Parathyroid adenoma (tissue), 2 donors: ENCODE measurements at regions not wholly inside any gene's neighbourhood (a gene's known extent, or its start where the extent isn't known, plus 50 kb on each side); places are given as distances from the start of the nearest gene placed in this dataset.

Experiments
- H2AFZ ChIP-seq: fragments of 300-600 bp; sonication (generic); one replicate; pipeline ENCODE4 v1.7.0; 2017; ENCODE audit warnings: antibody characterized with exemption, mild to moderate bottlenecking
- H3K27ac ChIP-seq: fragments of 300-600 bp; sonication (generic); one replicate; pipeline ENCODE4 v1.7.0; 2017
- H3K27me3 ChIP-seq: fragments of 300-600 bp; sonication (generic); one replicate; pipeline ENCODE4 v1.7.0; 2017; ENCODE audit warnings: low read length; ENCODE audit not compliant: control insufficient read depth, insufficient read depth
- H3K36me3 ChIP-seq: fragments of 300-600 bp; sonication (generic); one replicate; pipeline ENCODE4 v1.7.0; 2017; ENCODE audit warnings: low read length; ENCODE audit not compliant: control insufficient read depth, insufficient read depth
- H3K4me1 ChIP-seq: fragments of 300-600 bp; sonication (generic); one replicate; pipeline ENCODE4 v1.7.0; 2017; ENCODE audit warnings: control low read depth
- H3K4me2 ChIP-seq: fragments of 300-600 bp; sonication (generic); one replicate; pipeline ENCODE4 v1.7.0; 2017; ENCODE audit warnings: low read length
- H3K4me3 ChIP-seq: fragments of 300-600 bp; sonication (generic); one replicate; pipeline ENCODE4 v1.7.0; 2017; ENCODE audit warnings: low read depth, low read length
- H3K79me2 ChIP-seq: fragments of 300-600 bp; sonication (generic); one replicate; pipeline ENCODE4 v1.7.0; 2017; ENCODE audit warnings: control low read depth
- H3K9ac ChIP-seq: fragments of 300-600 bp; sonication (generic); one replicate; pipeline ENCODE4 v1.7.0; 2017; ENCODE audit warnings: mild to moderate bottlenecking
- H3K9me3 ChIP-seq: fragments of 300-600 bp; sonication (generic); one replicate; pipeline ENCODE4 v1.7.0; 2017; ENCODE audit warnings: low read length; ENCODE audit not compliant: control insufficient read depth
- TF ChIP-seq, protein P1 (sequence below): fragments of 300-600 bp; sonication (generic); IDR thresholded peaks from one replicate; pipeline ENCODE4 v1.7.0; 2017; ENCODE audit warnings: antibody characterized with exemption, mild to moderate bottlenecking
- donor health status: primary hyperparathyroidism.

DNA sequence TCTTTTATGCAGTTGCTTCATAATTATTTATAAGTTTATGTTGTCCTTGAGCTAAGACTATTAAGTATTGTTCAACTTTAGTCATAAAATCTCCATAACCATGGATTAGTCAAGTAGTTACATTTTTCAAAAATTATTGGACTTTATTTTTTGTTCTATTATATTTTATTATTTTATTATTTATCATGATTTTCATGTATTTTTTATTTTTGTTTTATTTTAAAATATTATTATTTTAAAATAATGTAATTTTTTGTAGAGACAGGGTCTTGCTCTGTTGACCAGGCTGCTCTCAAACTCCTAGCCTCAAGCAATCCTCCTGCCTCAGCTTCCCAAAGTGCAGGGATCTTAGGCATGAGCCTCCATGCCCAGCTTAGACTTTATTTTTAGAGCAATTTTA, 102.3 kb downstream of the NOC3L start:
- no peak overlapping the region for H3K4me3 ChIP-seq
- H3K79me2 ChIP-seq, result no peaks in the 10 kb centered on the region
- H3K4me1 ChIP-seq, result no peaks in the 10 kb centered on the region

DNA sequence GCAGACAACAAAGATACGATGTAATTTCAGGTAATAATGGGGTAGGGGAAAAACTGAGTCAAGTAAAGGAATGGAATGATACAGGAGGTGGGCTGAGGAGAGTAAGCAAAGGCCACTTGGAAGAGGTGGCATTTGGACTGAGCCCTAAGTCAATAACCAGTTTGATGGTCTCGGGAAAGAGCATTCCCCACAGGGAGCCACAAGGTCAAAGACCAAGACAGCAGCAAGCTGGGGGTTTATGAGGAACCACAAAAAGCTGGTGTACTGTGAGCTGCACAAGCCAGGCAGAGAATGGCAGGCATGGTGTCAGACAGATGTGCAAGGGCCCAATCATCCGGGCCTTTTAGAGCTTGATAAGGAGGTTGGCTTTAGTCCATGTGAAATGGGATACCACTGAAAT, 98.7 kb downstream of the NOC3L start:
- Histone ChIP-seq H3K27ac (no peak overlapping the region), H3K9me3 (no peaks in the 10 kb centered on the region), H3K4me2 (no peak overlapping the region), H3K4me1 (no peaks in the 10 kb centered on the region), H3K27me3 (no peaks in the 10 kb centered on the region), H3K4me3 (no peak overlapping the region), H3K36me3 (no peaks in the 10 kb centered on the region), H3K79me2 (no peaks in the 10 kb centered on the region), H3K9ac (no peak overlapping the region), H2AFZ (no peak overlapping the region)
- TF ChIP-seq, protein P1, sequence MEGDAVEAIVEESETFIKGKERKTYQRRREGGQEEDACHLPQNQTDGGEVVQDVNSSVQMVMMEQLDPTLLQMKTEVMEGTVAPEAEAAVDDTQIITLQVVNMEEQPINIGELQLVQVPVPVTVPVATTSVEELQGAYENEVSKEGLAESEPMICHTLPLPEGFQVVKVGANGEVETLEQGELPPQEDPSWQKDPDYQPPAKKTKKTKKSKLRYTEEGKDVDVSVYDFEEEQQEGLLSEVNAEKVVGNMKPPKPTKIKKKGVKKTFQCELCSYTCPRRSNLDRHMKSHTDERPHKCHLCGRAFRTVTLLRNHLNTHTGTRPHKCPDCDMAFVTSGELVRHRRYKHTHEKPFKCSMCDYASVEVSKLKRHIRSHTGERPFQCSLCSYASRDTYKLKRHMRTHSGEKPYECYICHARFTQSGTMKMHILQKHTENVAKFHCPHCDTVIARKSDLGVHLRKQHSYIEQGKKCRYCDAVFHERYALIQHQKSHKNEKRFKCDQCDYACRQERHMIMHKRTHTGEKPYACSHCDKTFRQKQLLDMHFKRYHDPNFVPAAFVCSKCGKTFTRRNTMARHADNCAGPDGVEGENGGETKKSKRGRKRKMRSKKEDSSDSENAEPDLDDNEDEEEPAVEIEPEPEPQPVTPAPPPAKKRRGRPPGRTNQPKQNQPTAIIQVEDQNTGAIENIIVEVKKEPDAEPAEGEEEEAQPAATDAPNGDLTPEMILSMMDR, result no peak

More for the DNA sequence above, 102.3 kb downstream of the NOC3L start:
- TF ChIP-seq, protein P1, result no peak
- Histone ChIP-seq H3K27me3 (no peaks in the 10 kb centered on the region), H3K36me3 (no peaks in the 10 kb centered on the region), H3K9me3 (no peaks in the 10 kb centered on the region), H3K4me2 (no peak overlapping the region), H3K9ac (no peak overlapping the region), H2AFZ (no peak overlapping the region), H3K27ac (no peak overlapping the region)

- Histone ChIP-seq H3K27me3 (no peaks in the 10 kb centered on the region), H3K4me1 (no peaks in the 10 kb centered on the region), H2AFZ (no peak overlapping the region), H3K4me2 (no peak overlapping the region), H3K9me3 (no peaks in the 10 kb centered on the region), H3K79me2 (no peaks in the 10 kb centered on the region), H3K4me3 (no peak overlapping the region), H3K27ac (no peak overlapping the region), H3K36me3 (no peaks in the 10 kb centered on the region), H3K9ac (no peak overlapping the region)
- TF ChIP-seq, protein P1, result no peak
Observed at GRCh38 chr10:94266091-94266490, 96.6 kb downstream of the NOC3L start.

GRCh38 chr10:94268652-94269051, 94.1 kb downstream of the NOC3L start:
- H3K4me1 ChIP-seq, result no peaks in the 10 kb centered on the region
- no peak overlapping the region for H3K9ac ChIP-seq
- no peaks in the 10 kb centered on the region for H3K36me3 ChIP-seq
- H3K27ac ChIP-seq, result no peak overlapping the region
- no peaks in the 10 kb centered on the region for H3K27me3 ChIP-seq
- TF ChIP-seq, protein P1, result no peak
- H3K4me2 ChIP-seq, result no peak overlapping the region
- no peak overlapping the region for H2AFZ ChIP-seq
- no peak overlapping the region for H3K4me3 ChIP-seq
- no peaks in the 10 kb centered on the region for H3K79me2 ChIP-seq
- H3K9me3 ChIP-seq, result no peaks in the 10 kb centered on the region

DNA sequence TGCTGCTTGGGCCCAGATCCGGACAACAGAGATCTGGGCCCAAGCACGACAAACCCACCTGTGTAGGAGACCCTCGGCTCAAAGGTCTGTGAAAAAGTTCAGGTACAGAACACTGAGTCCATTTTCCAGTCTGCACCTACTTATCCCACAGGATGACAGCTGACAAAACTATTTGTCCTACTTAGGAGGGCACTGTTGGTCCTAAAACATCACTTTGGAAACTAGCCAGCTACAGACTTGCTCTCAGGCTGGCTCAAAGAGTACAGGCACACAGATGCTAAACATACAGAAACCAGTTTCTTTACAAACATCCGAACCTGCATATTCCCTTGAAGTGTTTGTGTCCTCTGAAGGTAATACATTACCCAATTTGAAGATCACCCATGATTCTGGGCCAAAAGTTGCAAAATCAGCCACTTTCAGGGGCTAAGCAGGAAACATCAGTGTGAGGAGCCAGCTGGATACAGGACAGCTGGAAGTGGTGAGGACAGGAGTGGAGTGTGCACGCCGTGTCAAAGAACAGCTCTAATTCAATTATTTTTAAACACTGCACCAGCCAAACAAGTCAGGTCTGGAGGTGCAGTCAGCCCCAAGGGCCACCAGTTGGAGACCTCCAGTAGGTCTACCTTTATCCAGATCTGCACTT, 88.5 kb downstream of the NOC3L start:
- H3K9ac ChIP-seq, result no peak overlapping the region
- no peak overlapping the region for H2AFZ ChIP-seq
- H3K79me2 ChIP-seq, result no peaks in the 10 kb centered on the region
- H3K4me2 ChIP-seq, result no peak overlapping the region
- TF ChIP-seq, protein P1, result no peak
- H3K9me3 ChIP-seq, result no peaks in the 10 kb centered on the region
- no peaks in the 10 kb centered on the region for H3K36me3 ChIP-seq
- H3K4me3 ChIP-seq, result no peak overlapping the region
- no peaks in the 10 kb centered on the region for H3K4me1 ChIP-seq
- no peak overlapping the region for H3K27ac ChIP-seq
- H3K27me3 ChIP-seq, result no peaks in the 10 kb centered on the region
